ENCODE measurements at regions not wholly inside any gene's neighbourhood (a gene's known extent, or its start where the extent isn't known, plus 50 kb on each side); places are given as distances from the start of the nearest gene placed in this dataset.

GRCh38 chr9:30116673-30117217 is 2267.7 kb upstream of the ACO1 start:
- DNase-seq (ENCODE audit: low read depth) = no peak
- TF ChIP-seq, protein P1, sequence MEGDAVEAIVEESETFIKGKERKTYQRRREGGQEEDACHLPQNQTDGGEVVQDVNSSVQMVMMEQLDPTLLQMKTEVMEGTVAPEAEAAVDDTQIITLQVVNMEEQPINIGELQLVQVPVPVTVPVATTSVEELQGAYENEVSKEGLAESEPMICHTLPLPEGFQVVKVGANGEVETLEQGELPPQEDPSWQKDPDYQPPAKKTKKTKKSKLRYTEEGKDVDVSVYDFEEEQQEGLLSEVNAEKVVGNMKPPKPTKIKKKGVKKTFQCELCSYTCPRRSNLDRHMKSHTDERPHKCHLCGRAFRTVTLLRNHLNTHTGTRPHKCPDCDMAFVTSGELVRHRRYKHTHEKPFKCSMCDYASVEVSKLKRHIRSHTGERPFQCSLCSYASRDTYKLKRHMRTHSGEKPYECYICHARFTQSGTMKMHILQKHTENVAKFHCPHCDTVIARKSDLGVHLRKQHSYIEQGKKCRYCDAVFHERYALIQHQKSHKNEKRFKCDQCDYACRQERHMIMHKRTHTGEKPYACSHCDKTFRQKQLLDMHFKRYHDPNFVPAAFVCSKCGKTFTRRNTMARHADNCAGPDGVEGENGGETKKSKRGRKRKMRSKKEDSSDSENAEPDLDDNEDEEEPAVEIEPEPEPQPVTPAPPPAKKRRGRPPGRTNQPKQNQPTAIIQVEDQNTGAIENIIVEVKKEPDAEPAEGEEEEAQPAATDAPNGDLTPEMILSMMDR (IDR thresholded peaks at IDR 0.05; ENCODE audit: low read length, missing control alignments) = no peak
- H3K4me3 ChIP-seq (replicated peaks; ENCODE audit: low read depth, low read length) = no peak overlapping the region

GRCh38 chr9:30120666-30121065 is 2263.8 kb upstream of the ACO1 start:
- no peak overlapping the region for H3K4me3 ChIP-seq (replicated peaks; ENCODE audit: low read depth, low read length)
- DNase-seq (ENCODE audit: low read depth) = no peak
- TF ChIP-seq, protein P1 (IDR thresholded peaks at IDR 0.05; ENCODE audit: low read length, missing control alignments) = no peak

DNA sequence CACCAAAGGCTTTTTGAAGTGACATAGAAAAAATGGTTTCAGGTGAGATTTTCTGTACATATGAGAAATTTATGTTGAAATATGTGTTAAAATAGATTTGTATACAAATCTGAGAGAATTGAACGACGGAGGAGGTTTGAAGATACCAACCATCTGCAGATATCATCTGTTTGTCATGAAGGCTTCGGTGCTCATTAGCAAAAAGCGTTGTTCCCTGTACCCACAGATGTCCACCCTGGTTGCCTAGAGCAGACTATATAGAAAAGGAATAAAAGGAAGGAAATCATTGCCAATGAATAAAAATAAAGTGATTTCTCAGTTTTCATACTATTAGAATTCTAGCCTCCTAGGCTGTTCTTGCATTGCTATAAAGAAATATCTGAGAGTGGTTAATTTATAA is 2262.8 kb upstream of the ACO1 start:
- TF ChIP-seq, protein P1 (IDR thresholded peaks at IDR 0.05; ENCODE audit: low read length, missing control alignments) = no peak
- H3K4me3 ChIP-seq (replicated peaks; ENCODE audit: low read depth, low read length) = no peak overlapping the region
- DNase-seq (ENCODE audit: low read depth) = no peak

- DNase-seq (ENCODE audit: low read depth) = no peak
- TF ChIP-seq, protein P1 (IDR thresholded peaks at IDR 0.05; ENCODE audit: low read length, missing control alignments) = no peak
- H3K4me3 ChIP-seq (replicated peaks; ENCODE audit: low read depth, low read length) = no peak overlapping the region
Measured at GRCh38 chr9:30125881-30126280, 2258.6 kb upstream of the ACO1 start.

DNA sequence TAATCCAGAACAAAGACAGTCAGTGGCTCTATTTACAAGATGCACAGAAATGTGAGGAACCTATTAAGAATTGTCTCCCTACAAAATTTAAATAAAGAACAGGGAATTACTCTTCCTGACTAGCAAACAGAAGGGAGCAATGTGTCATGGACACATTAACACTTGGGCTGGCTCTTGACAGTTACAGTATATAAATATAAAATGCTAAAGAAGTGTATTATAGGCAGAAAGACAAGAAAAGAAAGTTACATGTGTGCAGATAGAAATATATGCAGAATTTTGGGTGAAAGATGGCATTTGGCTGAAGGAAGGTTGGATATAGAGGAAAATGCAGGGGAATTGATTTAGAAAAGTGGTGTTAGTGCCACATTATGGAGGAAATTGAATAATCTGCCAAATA is 2257.1 kb upstream of the ACO1 start:
- H3K4me3 ChIP-seq (replicated peaks; ENCODE audit: low read depth, low read length) = no peak overlapping the region
- TF ChIP-seq, protein P1 (IDR thresholded peaks at IDR 0.05; ENCODE audit: low read length, missing control alignments) = no peak
- DNase-seq (ENCODE audit: low read depth) = no peak

DNA sequence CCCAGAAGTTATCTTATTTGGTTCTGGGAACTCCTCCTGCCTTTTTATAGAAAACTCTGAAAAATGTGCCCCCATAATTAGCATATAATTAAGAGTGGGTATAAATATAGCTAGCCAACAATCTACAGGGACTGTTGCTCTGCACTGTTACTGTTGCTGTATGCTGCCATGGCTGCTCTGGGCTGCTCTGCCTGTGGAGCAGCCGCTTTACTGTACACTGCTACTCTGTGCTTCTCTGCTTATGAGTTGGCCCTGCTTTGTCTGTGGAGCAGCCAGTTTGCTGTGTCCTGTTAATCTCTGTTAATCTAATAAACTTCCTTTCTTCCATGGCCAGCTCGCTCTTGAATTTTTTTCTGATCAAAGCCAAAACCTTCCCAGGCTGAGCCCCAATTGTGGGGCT is 2244.0 kb upstream of the ACO1 start:
- DNase-seq (ENCODE audit: low read depth) = no peak
- TF ChIP-seq, protein P1 (IDR thresholded peaks at IDR 0.05; ENCODE audit: low read length, missing control alignments) = no peak
- H3K4me3 ChIP-seq (replicated peaks; ENCODE audit: low read depth, low read length) = no peak overlapping the region

DNA sequence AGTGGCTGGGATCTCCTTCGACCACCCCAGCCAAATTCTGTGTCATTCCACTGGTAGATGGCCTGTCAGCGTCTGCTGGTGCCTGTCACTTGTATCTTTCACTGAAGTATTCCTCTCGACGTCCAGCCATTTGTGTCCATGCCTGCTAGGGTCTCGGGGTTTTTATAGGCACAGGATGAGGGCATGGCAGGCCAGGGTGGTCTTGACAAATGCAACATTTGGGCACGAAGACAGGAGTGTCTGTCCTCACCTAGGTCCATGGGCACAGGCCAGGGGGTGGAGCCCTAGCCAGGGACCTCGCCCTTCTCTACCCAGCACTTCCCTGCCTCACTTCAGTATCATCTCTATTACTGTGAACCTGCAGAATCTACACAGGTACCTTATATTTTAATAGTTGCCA is 2223.9 kb upstream of the ACO1 start:
- DNase-seq (ENCODE audit: low read depth) = no peak
- TF ChIP-seq, protein P1 (IDR thresholded peaks at IDR 0.05; ENCODE audit: low read length, missing control alignments) = no peak
- H3K4me3 ChIP-seq (replicated peaks; ENCODE audit: low read depth, low read length) = no peak overlapping the region

Data from fibroblast of pulmonary artery (primary cell).